ENCODE measurements at regions not wholly inside any gene's neighbourhood (a gene's known extent, or its start where the extent isn't known, plus 50 kb on each side); places are given as distances from the start of the nearest gene placed in this dataset.

DNA sequence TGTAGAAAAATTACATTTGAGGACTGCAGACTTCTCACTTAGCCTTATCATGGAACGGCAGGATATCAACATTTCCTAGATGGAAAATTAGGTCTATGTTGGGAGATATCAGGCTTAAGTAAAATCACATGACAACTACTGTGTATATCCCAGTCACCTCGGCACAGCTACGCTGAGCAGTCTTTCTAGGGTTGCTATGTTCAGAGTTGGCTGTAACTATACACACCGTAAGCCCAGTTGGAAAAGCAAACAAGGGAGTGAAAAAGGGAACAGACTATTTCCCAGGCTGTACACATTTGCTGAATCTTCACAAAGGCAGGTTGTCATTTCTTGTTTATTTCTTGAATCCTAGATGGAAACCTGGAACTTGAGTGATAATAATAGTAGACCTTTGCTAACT is 80.7 kb upstream of the PTPRK start:
- Histone ChIP-seq H3K4me2 (ENCODE audit: low read length) (no peak overlapping the region), H3K27ac (ENCODE audit: low read depth, low read length, poor library complexity, severe bottlenecking) (no peak overlapping the region), H3K4me1 (ENCODE audit: insufficient read depth, low read length, poor library complexity, severe bottlenecking) (no peaks in the 10 kb centered on the region), H2AFZ (ENCODE audit: low read length) (no peak overlapping the region), H4K20me1 (ENCODE audit: insufficient read depth, low read length) (no peaks in the 10 kb centered on the region), H3K9me2 (ENCODE audit: insufficient read depth, low read length) (no peaks in the 10 kb centered on the region), H3K9me3 (ENCODE audit: low read length) (no peaks in the 10 kb centered on the region), H3K4me3 (ENCODE audit: low read depth, low read length, poor library complexity, severe bottlenecking) (no peak overlapping the region), H3K36me3 (ENCODE audit: insufficient read depth, low read length) (no peaks in the 10 kb centered on the region), H3K79me2 (ENCODE audit: insufficient read depth, low read depth, low read length) (no peaks in the 10 kb centered on the region)
- CTCF ChIA-PET (ENCODE audit: unreplicated experiment), result no interaction called here
- POLR2A ChIA-PET, result no interaction called here
- intact Hi-C loops (cut with micrococcal nuclease; ENCODE audit: unreplicated experiment), result no loop called here
- TF ChIP-seq, protein P1, sequence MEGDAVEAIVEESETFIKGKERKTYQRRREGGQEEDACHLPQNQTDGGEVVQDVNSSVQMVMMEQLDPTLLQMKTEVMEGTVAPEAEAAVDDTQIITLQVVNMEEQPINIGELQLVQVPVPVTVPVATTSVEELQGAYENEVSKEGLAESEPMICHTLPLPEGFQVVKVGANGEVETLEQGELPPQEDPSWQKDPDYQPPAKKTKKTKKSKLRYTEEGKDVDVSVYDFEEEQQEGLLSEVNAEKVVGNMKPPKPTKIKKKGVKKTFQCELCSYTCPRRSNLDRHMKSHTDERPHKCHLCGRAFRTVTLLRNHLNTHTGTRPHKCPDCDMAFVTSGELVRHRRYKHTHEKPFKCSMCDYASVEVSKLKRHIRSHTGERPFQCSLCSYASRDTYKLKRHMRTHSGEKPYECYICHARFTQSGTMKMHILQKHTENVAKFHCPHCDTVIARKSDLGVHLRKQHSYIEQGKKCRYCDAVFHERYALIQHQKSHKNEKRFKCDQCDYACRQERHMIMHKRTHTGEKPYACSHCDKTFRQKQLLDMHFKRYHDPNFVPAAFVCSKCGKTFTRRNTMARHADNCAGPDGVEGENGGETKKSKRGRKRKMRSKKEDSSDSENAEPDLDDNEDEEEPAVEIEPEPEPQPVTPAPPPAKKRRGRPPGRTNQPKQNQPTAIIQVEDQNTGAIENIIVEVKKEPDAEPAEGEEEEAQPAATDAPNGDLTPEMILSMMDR (conservative IDR thresholded peaks at IDR 0.05; ENCODE audit: low read length), result no peak
- no peak for TF ChIP-seq EZH2phosphoT487 (IDR thresholded peaks at IDR 0.05; ENCODE audit: borderline replicate concordance, low read depth, low read length)
- no peak for DNase-seq (ENCODE audit: low spot score)
- BruUV-seq (replicated peaks), result no TSS peak

DNA sequence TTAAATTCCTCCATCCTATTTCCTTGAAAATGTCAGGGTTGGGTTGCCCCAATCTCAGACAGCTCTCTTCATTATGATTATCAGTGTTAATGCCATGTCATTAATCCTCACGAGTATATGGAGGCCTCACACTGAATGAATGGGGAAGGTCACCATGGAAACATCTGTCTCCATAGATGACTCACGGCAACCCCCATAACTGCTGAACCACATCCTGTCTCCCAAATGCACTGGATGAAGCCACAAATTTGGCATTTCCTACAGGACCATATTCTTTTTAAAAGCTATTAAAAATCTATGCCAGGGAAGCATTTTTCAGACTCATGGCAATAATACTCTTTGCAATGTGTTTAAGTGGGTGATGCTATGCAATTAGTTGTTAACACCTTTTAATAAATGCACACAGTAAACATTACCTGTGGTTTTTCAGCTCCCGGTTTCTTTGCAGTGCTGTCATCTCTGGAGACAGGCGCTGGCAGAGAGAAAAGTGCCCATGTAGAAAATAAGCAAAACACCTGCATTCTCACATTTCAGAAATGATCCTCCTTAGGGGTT is 80.1 kb upstream of the PTPRK start:
- no peak for DNase-seq (ENCODE audit: low spot score)
- POLR2A ChIA-PET, result no interaction called here
- no TSS peak for BruUV-seq (replicated peaks)

DNA sequence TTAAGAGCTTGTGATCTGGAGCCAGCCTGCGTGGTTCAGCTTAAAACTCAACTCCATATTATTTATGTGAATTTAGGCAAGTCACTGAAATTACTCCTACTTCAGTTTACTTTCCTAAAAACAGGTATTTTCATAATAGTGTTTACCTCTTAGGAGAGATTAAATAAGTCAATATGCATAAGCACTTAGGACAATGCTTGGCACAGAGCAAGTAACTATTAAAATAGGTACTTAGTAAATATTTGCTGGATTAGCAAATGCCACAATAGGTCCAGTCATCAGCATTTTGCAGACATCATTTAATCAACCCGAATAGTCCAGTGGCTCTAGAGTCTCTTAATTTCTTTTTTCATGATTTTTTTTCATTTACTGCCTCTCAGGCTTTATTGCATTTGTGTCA is 78.6 kb upstream of the PTPRK start:
- H3K9me3 ChIP-seq (ENCODE audit: low read length), result no peaks in the 10 kb centered on the region

More for the DNA sequence above, 80.1 kb upstream of the PTPRK start:
- Histone ChIP-seq H3K4me3 (ENCODE audit: low read depth, low read length, poor library complexity, severe bottlenecking) (no peak overlapping the region), H3K9me3 (ENCODE audit: low read length) (no peaks in the 10 kb centered on the region), H3K4me2 (ENCODE audit: low read length) (no peak overlapping the region), H3K36me3 (ENCODE audit: insufficient read depth, low read length) (no peaks in the 10 kb centered on the region), H3K9me2 (ENCODE audit: insufficient read depth, low read length) (no peaks in the 10 kb centered on the region), H3K27ac (ENCODE audit: low read depth, low read length, poor library complexity, severe bottlenecking) (no peak overlapping the region), H3K79me2 (ENCODE audit: insufficient read depth, low read depth, low read length) (no peaks in the 10 kb centered on the region), H4K20me1 (ENCODE audit: insufficient read depth, low read length) (no peaks in the 10 kb centered on the region), H3K4me1 (ENCODE audit: insufficient read depth, low read length, poor library complexity, severe bottlenecking) (no peaks in the 10 kb centered on the region), H2AFZ (ENCODE audit: low read length) (no peak overlapping the region)
- no peak for TF ChIP-seq EZH2phosphoT487 (IDR thresholded peaks at IDR 0.05; ENCODE audit: borderline replicate concordance, low read depth, low read length)
- TF ChIP-seq, protein P1 (conservative IDR thresholded peaks at IDR 0.05; ENCODE audit: low read length), result no peak
- intact Hi-C loops (cut with micrococcal nuclease; ENCODE audit: unreplicated experiment), result no loop called here
- CTCF ChIA-PET (ENCODE audit: unreplicated experiment), result no interaction called here

More for the DNA sequence above, 78.6 kb upstream of the PTPRK start:
- no TSS peak for BruUV-seq (replicated peaks)
- Histone ChIP-seq H4K20me1 (ENCODE audit: insufficient read depth, low read length) (no peaks in the 10 kb centered on the region), H3K4me3 (ENCODE audit: low read depth, low read length, poor library complexity, severe bottlenecking) (no peak overlapping the region), H3K4me2 (ENCODE audit: low read length) (no peak overlapping the region), H2AFZ (ENCODE audit: low read length) (no peak overlapping the region), H3K9me2 (ENCODE audit: insufficient read depth, low read length) (no peaks in the 10 kb centered on the region), H3K79me2 (ENCODE audit: insufficient read depth, low read depth, low read length) (no peaks in the 10 kb centered on the region), H3K4me1 (ENCODE audit: insufficient read depth, low read length, poor library complexity, severe bottlenecking) (no peaks in the 10 kb centered on the region), H3K27ac (ENCODE audit: low read depth, low read length, poor library complexity, severe bottlenecking) (no peak overlapping the region), H3K36me3 (ENCODE audit: insufficient read depth, low read length) (no peaks in the 10 kb centered on the region)
- ChIA-PET CTCF (ENCODE audit: unreplicated experiment) (no interaction called here), POLR2A (interaction anchor here (0.6 kb wide), 1 partner anchor 1068 kb away, joined by 3 read pairs; no protein-coding TSS in a partner anchor)
- TF ChIP-seq, protein P1 (conservative IDR thresholded peaks at IDR 0.05; ENCODE audit: low read length), result no peak
- TF ChIP-seq EZH2phosphoT487 (IDR thresholded peaks at IDR 0.05; ENCODE audit: borderline replicate concordance, low read depth, low read length), result no peak
- DNase-seq (ENCODE audit: low spot score), result no peak
- intact Hi-C loops (cut with micrococcal nuclease; ENCODE audit: unreplicated experiment), result no loop called here
